ENCODE measurements at regions not wholly inside any gene's neighbourhood (a gene's known extent, or its start where the extent isn't known, plus 50 kb on each side); places are given as distances from the start of the nearest gene placed in this dataset.

GRCh38 chr11:16558494-16558893 is 180.0 kb upstream of the C11orf58 start:
- no peak overlapping the region for H3K4me3 ChIP-seq (ENCODE audit: insufficient read depth, low read length, poor library complexity, severe bottlenecking)
- no peaks in the 10 kb centered on the region for H4K20me1 ChIP-seq (ENCODE audit: low read depth, low read length)
- TF ChIP-seq CTCF (IDR thresholded peaks at IDR 0.05; ENCODE audit: insufficient read depth, low read length, poor library complexity, severe bottlenecking) (no peak), EZH2phosphoT487 (conservative IDR thresholded peaks at IDR 0.05; ENCODE audit: low read length) (no peak)

GRCh38 chr11:16555956-16556355 is 182.5 kb upstream of the C11orf58 start:
- H3F3A ChIP-seq (ENCODE audit: insufficient read depth), result no peaks in the 10 kb centered on the region
- no peak overlapping the region for H3K9ac ChIP-seq (ENCODE audit: low read length)
- no peak overlapping the region for H3K4me3 ChIP-seq (ENCODE audit: insufficient read depth, low read length, poor library complexity, severe bottlenecking)
- no peak for TF ChIP-seq CTCF (IDR thresholded peaks at IDR 0.05; ENCODE audit: insufficient read depth, low read length, poor library complexity, severe bottlenecking)
- TF ChIP-seq EZH2phosphoT487 (conservative IDR thresholded peaks at IDR 0.05; ENCODE audit: low read length), result no peak
- no peak overlapping the region for H3K27ac ChIP-seq (ENCODE audit: low read depth, low read length)
- no peaks in the 10 kb centered on the region for H3K9me3 ChIP-seq (ENCODE audit: insufficient read depth, low read length)
- H2AFZ ChIP-seq (ENCODE audit: low read depth, low read length, severe bottlenecking), result no peak overlapping the region
- H3K9me2 ChIP-seq (replicated peaks; ENCODE audit: insufficient read depth, low read length), result no peaks in the 10 kb centered on the region
- H3K4me2 ChIP-seq (ENCODE audit: low read depth, low read length, poor library complexity, severe bottlenecking), result no peak overlapping the region
- no peaks in the 10 kb centered on the region for H4K20me1 ChIP-seq (ENCODE audit: low read depth, low read length)
- no peaks in the 10 kb centered on the region for H3K79me2 ChIP-seq (ENCODE audit: insufficient read depth, low read length)
- H3K36me3 ChIP-seq (ENCODE audit: low read length), result no peaks in the 10 kb centered on the region
- 0 out of 2 replicates have a peak, but pooled peaks cover 3% of the 10 kb centered on the region for H3K27me3 ChIP-seq (ENCODE audit: low read length)

More at GRCh38 chr11:16558494-16558893, 180.0 kb upstream of the C11orf58 start:
- H3K9me3 ChIP-seq (ENCODE audit: insufficient read depth, low read length), result no peaks in the 10 kb centered on the region
- H2AFZ ChIP-seq (ENCODE audit: low read depth, low read length, severe bottlenecking), result no peak overlapping the region
- no peaks in the 10 kb centered on the region for H3K79me2 ChIP-seq (ENCODE audit: insufficient read depth, low read length)
- H3K27ac ChIP-seq (ENCODE audit: low read depth, low read length), result no peak overlapping the region
- H3K9ac ChIP-seq (ENCODE audit: low read length), result no peak overlapping the region
- no peaks in the 10 kb centered on the region for H3K9me2 ChIP-seq (replicated peaks; ENCODE audit: insufficient read depth, low read length)
- H3K4me2 ChIP-seq (ENCODE audit: low read depth, low read length, poor library complexity, severe bottlenecking), result no peak overlapping the region
- no peaks in the 10 kb centered on the region for H3K36me3 ChIP-seq (ENCODE audit: low read length)
- H3F3A ChIP-seq (ENCODE audit: insufficient read depth), result no peaks in the 10 kb centered on the region
- H3K27me3 ChIP-seq (ENCODE audit: low read length), result no peaks in the 10 kb centered on the region

GRCh38 chr11:16554361-16554760 is 184.1 kb upstream of the C11orf58 start:
- H3K79me2 ChIP-seq (ENCODE audit: insufficient read depth, low read length), result no peaks in the 10 kb centered on the region
- no peaks in the 10 kb centered on the region for H4K20me1 ChIP-seq (ENCODE audit: low read depth, low read length)
- no peaks in the 10 kb centered on the region for H3K9me3 ChIP-seq (ENCODE audit: insufficient read depth, low read length)
- H3K27me3 ChIP-seq (ENCODE audit: low read length), result 0 out of 2 replicates have a peak, but pooled peaks cover 3% of the 10 kb centered on the region
- H3K4me2 ChIP-seq (ENCODE audit: low read depth, low read length, poor library complexity, severe bottlenecking), result no peak overlapping the region
- H3F3A ChIP-seq (ENCODE audit: insufficient read depth), result no peaks in the 10 kb centered on the region
- H3K9ac ChIP-seq (ENCODE audit: low read length), result no peak overlapping the region
- no peaks in the 10 kb centered on the region for H3K36me3 ChIP-seq (ENCODE audit: low read length)
- H2AFZ ChIP-seq (ENCODE audit: low read depth, low read length, severe bottlenecking), result no peak overlapping the region
- TF ChIP-seq CTCF (IDR thresholded peaks at IDR 0.05; ENCODE audit: insufficient read depth, low read length, poor library complexity, severe bottlenecking), result no peak
- TF ChIP-seq EZH2phosphoT487 (conservative IDR thresholded peaks at IDR 0.05; ENCODE audit: low read length), result no peak
- no peak overlapping the region for H3K4me3 ChIP-seq (ENCODE audit: insufficient read depth, low read length, poor library complexity, severe bottlenecking)
- H3K9me2 ChIP-seq (replicated peaks; ENCODE audit: insufficient read depth, low read length), result no peaks in the 10 kb centered on the region
- H3K27ac ChIP-seq (ENCODE audit: low read depth, low read length), result no peak overlapping the region

All from SU-DHL-6 (cell line).